DMS153 treated with DMSO at 0.1 percent for 48 hours (cell line): ENCODE measurements at regions not wholly inside any gene's neighbourhood (a gene's known extent, or its start where the extent isn't known, plus 50 kb on each side); places are given as distances from the start of the nearest gene placed in this dataset.
"Not testable (repeated sequence)": the region's sequence is repeated elsewhere in the genome, so short reads cannot be mapped to it uniquely, and the experiment has no call there.

Source experiments
- DNase-seq: peaks from one replicate; lab custom pipeline; 2025; ENCODE audit not compliant: unreplicated experiment; lab: John Stamatoyannopoulos, UW

DNA sequence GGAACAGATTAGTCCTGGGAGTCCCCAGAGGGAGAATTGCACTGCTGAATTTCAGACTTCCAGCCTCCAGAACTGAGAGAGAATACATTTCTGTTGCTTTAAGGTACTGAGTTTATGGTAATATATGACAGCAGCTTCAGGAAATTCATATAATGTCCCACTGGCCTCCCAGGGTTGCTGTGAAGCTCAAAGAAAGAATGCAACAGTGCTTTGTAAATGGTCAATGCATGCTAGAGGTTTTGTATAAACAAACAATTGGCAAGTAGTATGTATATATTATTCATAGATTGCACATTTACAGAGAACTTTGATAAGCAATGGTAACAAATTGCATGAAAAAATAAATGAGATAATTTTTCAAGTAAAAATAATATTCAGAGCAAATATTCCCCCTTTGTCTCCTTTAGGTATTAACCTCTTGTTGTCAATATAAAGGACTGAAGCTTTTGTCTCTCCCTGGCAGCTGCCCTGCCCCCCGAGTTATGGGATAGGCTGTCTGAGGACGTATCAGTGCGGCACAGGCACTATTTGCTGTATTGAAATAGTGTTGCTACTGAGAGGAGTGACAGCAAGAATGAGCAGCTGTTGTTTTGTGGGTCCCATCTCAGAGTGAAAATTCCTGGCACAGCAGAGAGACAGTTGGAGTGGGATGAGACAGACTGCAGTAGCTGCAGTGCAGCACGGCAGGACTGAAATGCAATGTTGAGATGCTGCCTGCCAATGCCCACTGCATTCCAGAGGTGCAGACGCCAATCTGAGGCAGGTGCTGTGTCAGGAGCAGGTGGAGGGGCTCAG lies 194.2 kb upstream of the GLRA1 start:
- no peak for DNase-seq

DNA sequence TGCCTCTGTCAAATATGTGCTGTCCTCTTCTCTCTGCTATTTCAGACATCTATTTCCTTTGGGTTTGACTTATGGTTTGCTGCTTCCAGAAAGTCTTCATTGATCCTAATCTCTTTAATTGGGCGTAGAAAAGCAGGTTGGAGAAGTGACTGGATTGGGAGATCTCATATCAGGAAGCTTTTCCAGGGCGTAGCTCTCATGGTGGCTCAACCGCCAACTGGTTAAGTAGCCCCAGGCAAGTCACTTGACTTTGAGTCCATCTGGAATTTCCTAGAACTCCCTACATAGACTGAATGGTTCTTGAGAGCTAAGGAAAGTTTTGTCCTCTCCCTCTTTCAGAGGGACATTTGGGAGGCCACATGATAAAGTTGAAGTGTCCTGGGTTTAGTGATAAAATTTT lies 192.3 kb upstream of the GLRA1 start:
- no peak for DNase-seq

- no peak for DNase-seq
Observed at GRCh38 chr5:152113401-152113800, 188.8 kb upstream of the GLRA1 start.

DNA sequence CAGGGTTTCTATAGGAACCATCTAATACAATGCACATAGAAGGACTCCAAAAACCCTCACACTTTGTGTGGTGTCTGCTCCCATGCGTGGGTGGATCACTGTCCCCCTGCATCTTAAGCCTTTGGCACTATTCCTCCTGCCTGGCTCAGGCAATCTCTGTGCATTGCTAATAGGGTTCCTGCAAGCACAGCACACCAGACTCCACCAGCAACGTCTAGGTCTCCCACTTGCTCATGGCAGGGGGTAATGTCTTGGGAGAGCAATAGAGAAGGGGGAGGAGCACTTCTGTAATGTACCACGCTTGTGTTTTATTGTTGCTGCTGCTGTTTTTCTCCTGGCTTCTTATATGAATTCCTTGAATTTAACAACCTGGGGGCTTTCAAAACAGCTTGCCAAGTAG lies 182.6 kb upstream of the GLRA1 start:
- DNase-seq, result no peak

DNA sequence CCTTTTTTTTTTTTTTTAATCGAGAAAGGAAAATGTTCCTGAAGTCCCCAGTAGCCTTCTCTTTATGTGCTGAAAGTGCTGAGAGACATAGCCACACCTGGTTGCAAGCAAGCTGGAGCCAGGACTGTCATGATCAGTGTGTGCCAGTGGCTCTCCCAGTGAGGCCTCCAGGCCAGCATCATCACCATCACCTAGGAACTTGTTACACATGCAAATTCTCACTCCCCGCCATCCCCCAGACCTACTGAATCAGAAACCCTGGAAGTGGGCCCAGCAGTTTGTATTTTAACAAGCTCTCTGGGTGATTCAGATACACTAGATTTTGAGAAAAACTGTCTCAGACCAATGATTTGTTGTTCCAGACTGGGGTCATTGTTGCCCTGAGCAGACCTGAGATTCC lies 181.9 kb upstream of the GLRA1 start:
- DNase-seq, result no peak

DNA sequence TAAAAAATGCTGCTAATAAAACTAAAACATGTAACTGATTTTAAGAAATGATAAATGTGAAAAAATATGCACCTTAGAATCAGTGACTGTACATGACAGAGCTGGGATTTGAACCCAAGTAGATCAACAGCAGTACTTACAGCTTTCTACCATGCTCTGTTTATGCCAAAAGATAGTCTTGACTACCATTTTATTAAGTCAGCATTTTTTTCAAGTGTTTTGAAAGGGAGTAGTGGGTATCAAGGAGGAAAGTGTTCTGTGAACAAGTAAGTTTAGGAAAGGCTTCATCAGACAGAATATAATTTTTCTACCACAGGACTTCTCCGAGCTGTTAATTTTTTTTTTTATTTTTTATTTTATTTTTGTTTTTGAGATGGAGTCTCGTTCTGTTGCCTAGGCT lies 180.4 kb upstream of the GLRA1 start:
- no peak for DNase-seq

- no peak for DNase-seq
Observed at GRCh38 chr5:152104211-152104610, 179.6 kb upstream of the GLRA1 start.

DNA sequence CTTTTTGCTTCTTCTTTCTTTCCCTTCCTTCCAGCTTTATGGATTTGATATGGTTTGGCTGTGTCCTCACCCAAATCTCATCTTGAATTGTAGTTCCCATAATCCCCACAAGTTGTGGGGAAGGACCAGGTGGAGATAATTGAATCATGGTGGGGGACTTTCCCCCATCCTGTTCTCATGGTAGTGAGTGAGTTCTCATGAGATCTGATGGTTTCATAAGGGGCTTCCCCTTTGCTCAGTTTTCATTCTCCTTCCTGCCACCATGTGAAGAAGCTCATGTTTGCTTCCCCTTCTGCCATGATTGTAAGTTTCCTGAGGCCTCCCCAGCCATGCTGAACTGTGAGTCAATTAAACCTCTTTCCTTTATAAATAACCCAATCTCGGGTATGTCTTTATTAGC lies 178.3 kb upstream of the GLRA1 start:
- DNase-seq, result not testable (repeated sequence)

DNA sequence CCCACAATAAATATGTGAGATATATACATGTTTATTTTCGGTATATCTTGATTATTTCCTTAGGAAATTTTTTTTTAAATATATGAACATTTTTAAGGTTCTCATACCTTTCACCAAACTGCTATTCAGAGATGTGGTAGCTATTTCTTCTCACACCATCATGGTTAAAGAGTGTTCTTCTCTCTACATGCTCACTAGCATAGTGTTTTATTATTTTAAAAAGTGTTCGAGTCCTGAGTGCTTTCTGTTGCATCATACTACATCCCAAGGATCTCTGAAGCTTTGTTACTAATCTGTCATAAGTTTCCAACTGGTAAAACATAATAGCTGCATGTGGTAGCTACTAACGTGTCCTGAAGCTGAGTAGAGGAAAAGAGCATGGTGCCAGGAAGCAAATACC lies 177.4 kb upstream of the GLRA1 start:
- no peak for DNase-seq

DNA sequence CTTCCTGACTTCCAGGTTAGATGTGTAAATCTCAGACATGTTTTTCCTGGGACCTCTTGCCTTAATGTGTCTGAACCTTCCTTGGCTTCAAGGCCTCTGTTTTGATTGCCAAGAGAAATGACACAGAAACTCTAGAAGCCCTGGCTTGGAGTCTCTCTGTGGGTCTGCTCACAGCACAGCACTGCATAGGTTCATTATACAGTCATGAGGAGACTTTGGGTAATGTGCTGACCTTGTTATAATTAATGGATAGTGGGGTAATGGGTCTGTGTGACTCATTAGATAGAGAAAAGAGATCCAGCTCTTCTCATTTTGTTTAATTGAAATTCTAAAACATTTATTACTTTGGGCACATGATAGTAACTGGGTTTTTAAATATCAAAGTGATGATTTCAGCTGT lies 175.8 kb upstream of the GLRA1 start:
- no peak for DNase-seq

DNA sequence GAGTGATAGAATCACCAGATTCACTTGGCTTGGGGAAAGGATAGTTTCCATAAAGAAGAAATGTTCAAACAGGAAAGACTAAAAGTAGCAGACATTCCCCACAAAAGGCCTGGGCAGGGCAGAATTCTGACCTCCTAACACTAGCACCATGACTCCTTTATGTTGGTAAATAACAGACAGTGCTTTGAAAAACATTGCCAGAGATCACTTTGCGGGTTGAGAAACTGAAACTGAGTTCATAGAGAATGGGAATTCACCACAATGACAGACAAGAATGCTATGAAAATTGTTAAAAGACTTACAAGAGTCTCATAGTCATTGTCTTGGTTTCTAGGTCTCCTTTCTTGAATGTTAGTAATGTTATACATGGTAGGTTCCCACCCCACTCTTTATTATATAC lies 172.5 kb upstream of the GLRA1 start:
- no peak for DNase-seq

- no peak for DNase-seq
Observed at GRCh38 chr5:152094716-152095115, 170.1 kb upstream of the GLRA1 start.

DNA sequence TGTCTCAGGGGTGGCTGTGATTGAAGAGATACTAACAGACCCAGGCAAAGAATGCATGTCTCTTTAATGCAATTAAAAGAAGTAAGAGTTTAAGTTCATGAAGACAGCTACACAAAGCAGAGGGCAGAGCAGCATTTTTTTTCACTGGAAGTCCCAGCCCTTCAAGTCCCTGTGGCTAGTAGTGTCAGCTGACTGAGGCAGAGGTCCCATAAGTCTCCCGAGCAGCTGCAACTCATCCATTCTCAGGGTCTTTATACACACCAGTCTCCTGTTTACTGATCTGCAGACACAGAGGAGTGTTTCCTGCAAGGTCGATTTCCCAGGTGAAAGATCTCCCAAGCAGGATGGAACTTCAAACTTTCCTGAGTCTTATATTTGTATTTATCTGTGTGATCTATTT lies 169.4 kb upstream of the GLRA1 start:
- no peak for DNase-seq

DNA sequence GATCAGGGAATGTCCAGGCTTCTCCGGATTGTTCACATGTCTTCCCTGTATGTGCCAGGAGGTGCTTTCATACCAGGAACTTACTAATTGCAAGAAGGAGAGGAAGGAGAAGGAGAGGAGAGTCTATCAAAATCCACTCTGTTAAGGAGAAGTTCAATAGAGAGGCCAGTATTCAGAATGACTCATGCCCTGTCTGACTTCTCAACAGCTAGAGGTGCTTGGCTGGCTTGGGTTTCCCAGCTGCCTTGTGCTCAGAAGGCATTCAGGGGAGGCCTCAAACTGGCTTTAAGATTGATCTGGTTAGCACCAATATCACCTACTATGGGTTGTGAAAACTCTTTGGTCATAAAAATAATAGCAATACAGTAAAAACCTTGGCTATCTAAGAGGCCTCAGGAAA lies 167.9 kb upstream of the GLRA1 start:
- no peak for DNase-seq

DNA sequence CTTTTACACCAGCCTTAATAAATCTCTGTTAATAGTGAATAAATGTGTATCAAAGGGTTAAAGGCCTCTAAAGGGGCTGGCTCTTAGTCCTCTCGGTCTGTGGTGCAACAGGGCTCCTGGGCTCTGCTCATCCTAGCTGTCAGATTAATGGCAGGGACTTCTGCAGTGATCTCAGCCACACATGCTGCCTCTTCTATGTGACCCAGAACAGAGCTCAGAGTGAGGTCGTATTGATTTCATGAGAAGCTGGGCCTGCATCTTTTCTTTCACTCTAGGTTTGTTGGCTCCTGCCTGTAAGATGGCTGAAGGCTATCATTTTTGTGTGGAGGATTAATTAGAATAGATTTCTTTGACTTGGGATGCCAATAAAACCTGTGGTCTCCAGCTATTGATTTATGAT lies 165.0 kb upstream of the GLRA1 start:
- no peak for DNase-seq

DNA sequence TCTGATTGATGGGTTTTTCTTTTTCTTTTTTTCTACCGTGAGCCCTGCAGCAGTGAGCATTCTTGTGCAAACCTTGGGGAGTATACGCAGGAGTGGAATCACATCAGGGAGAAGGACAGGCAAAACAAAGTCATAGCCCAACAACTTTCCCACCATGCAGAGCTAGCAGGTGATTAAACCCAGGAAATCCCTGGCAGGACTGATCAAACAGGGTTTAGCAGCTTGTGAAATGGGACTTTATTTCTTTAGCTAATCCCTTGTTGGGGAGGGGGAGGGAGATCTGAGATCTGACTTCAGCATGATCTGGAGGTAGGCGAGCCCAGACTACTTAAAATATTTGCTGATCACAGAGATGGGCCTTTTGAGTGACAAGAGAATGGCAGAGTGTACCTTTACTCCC lies 162.0 kb upstream of the GLRA1 start:
- no peak for DNase-seq

DNA sequence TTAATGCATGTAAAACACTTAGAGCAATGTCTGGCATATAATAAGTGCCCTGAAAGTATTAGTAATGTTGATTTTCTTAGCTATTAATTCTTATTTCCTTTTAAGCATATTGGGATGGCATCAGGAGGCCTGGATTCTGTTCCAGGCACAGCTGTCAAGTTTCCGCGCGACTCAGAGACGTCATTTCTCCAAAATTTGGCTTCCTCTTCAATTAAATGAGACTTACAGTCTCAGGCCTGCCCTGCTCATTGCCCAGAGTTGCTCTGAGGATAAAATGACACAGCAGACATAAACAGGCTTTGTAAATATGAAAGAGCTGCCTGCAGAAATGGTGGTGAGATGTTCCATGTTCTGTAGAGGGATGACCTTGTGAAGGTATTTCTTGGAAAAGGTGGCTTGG lies 159.8 kb upstream of the GLRA1 start:
- DNase-seq, result no peak

- no peak for DNase-seq
Observed at GRCh38 chr5:152083231-152083630, 158.6 kb upstream of the GLRA1 start.

GRCh38 chr5:152072091-152072490 lies 147.4 kb upstream of the GLRA1 start:
- DNase-seq, result no peak

- DNase-seq, result no peak
Observed at GRCh38 chr5:152070591-152070990, 145.9 kb upstream of the GLRA1 start.

DNA sequence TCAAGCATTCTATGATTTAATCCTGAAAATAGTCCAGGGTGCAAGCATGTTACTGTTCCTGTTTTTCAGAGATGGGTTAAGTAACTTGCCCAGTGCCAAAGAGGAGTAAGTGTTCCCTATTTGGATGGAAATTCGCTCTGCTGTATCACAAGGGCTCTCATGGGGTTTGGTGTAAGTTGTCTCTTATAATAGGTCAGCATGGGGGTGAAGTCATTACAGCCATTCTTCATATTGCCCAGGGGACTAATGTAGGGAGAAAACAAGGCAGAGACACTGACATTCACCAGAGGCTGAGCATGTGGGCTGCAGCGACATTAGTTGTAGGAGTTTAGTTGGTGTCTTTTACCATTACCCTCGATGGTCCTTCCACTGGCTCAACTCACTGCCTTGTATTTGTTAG lies 142.1 kb upstream of the GLRA1 start:
- DNase-seq, result no peak

GRCh38 chr5:152063004-152063403 lies 138.4 kb upstream of the GLRA1 start:
- DNase-seq, result no peak

DNA sequence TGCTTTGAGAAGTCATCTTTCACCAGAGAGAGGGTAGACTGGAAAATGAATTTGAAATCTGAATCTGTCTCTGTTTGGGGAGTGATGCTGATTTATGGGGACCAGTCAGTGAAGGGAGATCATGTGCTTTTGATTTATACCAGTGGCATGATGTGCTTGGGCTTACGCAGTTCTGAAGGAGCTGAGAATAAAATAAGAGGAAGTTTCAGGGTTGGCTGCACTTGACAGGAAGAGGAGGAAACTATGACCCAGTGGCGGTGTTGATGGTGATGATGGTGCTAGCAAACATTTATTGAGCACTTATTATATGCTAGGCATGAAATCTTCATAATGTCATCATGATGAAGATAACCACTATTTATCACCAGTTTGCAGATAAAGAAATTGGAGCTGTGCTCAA lies 136.4 kb upstream of the GLRA1 start:
- no peak for DNase-seq
